ENCODE measurements at regions not wholly inside any gene's neighbourhood (a gene's known extent, or its start where the extent isn't known, plus 50 kb on each side); places are given as distances from the start of the nearest gene placed in this dataset.
"Not testable (repeated sequence)": the region's sequence is repeated elsewhere in the genome, so short reads cannot be mapped to it uniquely, and the experiment has no call there.

DNA sequence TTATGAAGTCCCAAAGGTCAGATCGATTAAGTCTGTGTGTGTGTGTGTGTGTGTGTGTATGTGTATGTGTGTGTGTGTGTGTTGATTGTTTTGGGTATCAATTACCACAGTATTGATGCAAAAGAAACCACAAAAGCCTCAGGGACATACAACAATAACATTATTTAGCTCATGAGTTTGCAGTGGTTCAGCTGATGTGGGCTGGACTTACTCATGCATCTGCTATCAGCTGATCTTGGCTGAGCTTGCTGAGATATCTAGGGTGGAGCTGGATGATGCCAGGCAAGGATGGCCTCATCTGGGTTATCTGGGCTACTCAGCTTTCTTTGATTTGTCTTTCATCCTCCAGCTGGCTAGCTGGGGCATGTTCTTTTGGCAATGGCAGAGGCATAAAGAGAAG, 82.4 kb upstream of the PRR23C start:
- peaks cover 4% of the 10 kb centered on the region for H3K27me3 Mint-ChIP-seq (ENCODE audit: low read depth)
- no peak for DNase-seq (ENCODE audit: low read depth, low spot score)
- H3K27ac Mint-ChIP-seq (ENCODE audit: unreplicated experiment), result no peak overlapping the region
- H3K36me3 Mint-ChIP-seq (ENCODE audit: low read depth), result no peaks in the 10 kb centered on the region
- H3K4me1 Mint-ChIP-seq, result no peaks in the 10 kb centered on the region
- TF ChIP-seq, protein P1, sequence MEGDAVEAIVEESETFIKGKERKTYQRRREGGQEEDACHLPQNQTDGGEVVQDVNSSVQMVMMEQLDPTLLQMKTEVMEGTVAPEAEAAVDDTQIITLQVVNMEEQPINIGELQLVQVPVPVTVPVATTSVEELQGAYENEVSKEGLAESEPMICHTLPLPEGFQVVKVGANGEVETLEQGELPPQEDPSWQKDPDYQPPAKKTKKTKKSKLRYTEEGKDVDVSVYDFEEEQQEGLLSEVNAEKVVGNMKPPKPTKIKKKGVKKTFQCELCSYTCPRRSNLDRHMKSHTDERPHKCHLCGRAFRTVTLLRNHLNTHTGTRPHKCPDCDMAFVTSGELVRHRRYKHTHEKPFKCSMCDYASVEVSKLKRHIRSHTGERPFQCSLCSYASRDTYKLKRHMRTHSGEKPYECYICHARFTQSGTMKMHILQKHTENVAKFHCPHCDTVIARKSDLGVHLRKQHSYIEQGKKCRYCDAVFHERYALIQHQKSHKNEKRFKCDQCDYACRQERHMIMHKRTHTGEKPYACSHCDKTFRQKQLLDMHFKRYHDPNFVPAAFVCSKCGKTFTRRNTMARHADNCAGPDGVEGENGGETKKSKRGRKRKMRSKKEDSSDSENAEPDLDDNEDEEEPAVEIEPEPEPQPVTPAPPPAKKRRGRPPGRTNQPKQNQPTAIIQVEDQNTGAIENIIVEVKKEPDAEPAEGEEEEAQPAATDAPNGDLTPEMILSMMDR (conservative IDR thresholded peaks at IDR 0.05), result no peak
- H3K4me3 Mint-ChIP-seq, result no peak overlapping the region
- H3K9me3 Mint-ChIP-seq, result no peaks in the 10 kb centered on the region

DNA sequence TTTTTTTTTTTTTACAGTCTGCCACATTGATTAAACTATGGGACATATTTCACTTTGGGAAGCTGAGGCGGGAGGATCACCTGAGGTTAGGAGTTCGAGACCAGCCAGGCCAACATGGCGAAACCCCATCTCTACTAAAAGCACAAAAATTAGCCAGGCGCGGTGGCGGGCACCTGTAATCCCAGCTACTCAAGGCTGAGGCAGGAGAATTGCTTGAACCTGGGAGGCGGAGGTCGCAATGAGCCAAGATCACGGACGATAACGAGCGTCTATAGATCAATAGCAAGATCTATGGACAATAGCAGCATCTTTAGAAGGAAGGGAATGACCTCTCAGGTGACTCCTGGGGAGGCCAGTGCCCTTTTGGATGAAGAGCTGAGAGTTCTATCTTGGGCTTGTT, 82.9 kb upstream of the PRR23C start:
- not testable (repeated sequence) for H3K9me3 Mint-ChIP-seq; H3K36me3 Mint-ChIP-seq (ENCODE audit: low read depth); H3K4me3 Mint-ChIP-seq; H3K27me3 Mint-ChIP-seq (ENCODE audit: low read depth); H3K4me1 Mint-ChIP-seq; DNase-seq (ENCODE audit: low read depth, low spot score); H3K27ac Mint-ChIP-seq (ENCODE audit: unreplicated experiment)

DNA sequence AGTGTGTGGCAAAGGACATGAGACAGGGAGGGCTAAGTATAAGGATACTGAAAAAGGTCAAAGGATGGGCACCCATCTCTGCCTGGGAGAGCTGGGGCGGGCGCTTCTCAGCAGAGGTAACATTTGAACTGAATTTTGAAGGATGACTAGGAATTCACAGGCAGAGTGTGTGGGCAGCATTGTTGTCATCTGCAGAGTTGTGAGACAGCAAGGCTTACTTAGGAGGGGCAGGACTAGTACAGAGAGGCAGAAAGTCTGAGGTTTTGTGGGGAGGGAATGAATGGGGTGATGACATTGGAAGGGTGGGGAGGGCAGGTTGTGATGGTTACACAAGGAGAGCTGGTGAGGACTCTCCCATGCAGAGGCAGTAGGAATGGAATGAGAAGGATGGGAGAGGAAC, 84.1 kb upstream of the PRR23C start:
- no peak for DNase-seq (ENCODE audit: low read depth, low spot score)
- peaks cover 4% of the 10 kb centered on the region for H3K27me3 Mint-ChIP-seq (ENCODE audit: low read depth)
- TF ChIP-seq, protein P1 (conservative IDR thresholded peaks at IDR 0.05), result no peak
- H3K4me3 Mint-ChIP-seq, result no peak overlapping the region
- no peaks in the 10 kb centered on the region for H3K4me1 Mint-ChIP-seq
- H3K36me3 Mint-ChIP-seq (ENCODE audit: low read depth), result no peaks in the 10 kb centered on the region
- H3K27ac Mint-ChIP-seq (ENCODE audit: unreplicated experiment), result no peak overlapping the region
- H3K9me3 Mint-ChIP-seq, result no peaks in the 10 kb centered on the region

DNA sequence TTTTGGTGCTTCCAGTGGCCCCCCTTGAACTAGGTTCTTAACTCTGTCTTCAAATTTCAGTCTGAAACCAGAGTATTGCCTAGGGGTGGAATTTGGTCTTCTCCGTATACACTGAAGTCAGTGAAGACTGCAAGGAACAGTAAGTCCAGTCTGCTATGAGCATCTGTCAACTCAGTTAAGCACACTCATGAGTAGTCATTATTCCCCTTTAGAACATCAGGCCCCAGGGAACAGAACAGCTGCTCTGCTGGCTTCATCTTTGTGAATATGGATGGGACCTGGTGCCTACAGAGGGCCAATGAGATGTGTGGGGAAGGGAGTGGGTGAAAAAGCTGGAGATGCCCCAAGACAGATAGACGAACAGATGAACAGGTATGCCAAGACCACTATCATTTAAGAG, 85.2 kb upstream of the PRR23C start:
- TF ChIP-seq, protein P1 (conservative IDR thresholded peaks at IDR 0.05), result no peak
- Mint-ChIP-seq H3K4me1 (no peaks in the 10 kb centered on the region), H3K36me3 (ENCODE audit: low read depth) (no peaks in the 10 kb centered on the region), H3K9me3 (no peaks in the 10 kb centered on the region), H3K27me3 (ENCODE audit: low read depth) (peaks cover 4% of the 10 kb centered on the region), H3K4me3 (no peak overlapping the region), H3K27ac (ENCODE audit: unreplicated experiment) (no peak overlapping the region)
- DNase-seq (ENCODE audit: low read depth, low spot score), result no peak

DNA sequence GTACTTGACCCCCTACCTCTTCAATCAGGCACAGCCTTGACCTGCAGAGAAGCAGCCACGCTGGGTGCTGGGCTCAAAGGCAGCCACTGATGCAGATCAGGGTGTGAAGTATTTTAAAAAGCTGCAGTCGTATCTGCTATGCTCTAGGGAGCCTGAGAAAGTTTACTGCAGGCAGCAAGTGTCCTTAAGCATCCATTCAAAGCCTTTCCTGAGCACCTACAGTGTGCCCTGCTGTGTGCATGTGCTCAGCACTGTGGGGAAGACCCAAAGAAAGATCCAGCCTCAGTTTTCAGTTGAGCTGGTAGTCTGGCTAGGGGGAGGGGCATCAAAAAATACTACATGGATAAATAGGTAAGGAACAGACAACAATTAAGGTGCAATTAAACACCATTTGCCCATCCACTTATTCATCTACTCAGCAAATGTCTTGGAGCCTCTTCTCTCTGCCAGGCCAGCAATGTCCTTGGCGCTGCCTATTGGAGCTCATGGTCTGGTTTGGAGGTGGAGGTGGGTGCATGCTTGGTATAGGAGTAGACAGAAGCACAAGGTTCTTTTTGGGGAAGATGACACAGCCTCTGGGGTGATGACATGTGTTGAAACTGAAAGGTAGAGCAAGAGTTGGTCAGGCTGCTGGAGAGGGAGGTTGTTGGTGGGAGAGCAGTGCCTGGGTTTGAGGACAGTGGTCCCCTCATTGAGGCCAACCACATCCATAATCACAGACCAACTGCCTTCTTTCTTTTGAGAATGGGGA, 85.9 kb upstream of the PRR23C start:
- Mint-ChIP-seq H3K4me1 (no peaks in the 10 kb centered on the region), H3K9me3 (no peaks in the 10 kb centered on the region), H3K4me3 (no peak overlapping the region), H3K27ac (ENCODE audit: unreplicated experiment) (no peak overlapping the region), H3K27me3 (ENCODE audit: low read depth) (peaks cover 4% of the 10 kb centered on the region), H3K36me3 (ENCODE audit: low read depth) (no peaks in the 10 kb centered on the region)
- TF ChIP-seq, protein P1 (conservative IDR thresholded peaks at IDR 0.05), result no peak
- no peak for DNase-seq (ENCODE audit: low read depth, low spot score)

DNA sequence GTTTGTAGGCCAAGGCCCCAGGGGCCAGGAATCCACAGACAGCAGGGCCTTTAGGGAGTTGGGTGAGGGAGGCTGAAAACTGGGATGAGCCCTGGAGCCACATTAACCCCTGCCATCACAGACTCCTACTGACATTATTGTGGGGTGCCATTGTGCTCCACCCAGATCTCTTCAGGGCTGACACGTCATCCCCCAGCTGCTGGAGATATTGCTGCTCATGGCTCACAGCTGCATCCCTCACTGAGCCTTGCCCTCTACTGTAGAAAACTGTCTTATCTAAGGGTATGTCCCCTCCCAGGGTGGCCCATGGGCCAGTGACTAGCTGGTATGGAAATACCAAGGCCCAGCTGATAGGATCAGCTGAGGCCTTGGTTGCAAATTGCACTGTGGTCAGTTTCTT, 87.3 kb upstream of the PRR23C start:
- no peak overlapping the region for H3K4me3 Mint-ChIP-seq
- H3K36me3 Mint-ChIP-seq (ENCODE audit: low read depth), result no peaks in the 10 kb centered on the region
- no peak overlapping the region for H3K27ac Mint-ChIP-seq (ENCODE audit: unreplicated experiment)
- H3K4me1 Mint-ChIP-seq, result no peaks in the 10 kb centered on the region
- peaks cover 4% of the 10 kb centered on the region for H3K27me3 Mint-ChIP-seq (ENCODE audit: low read depth)
- no peaks in the 10 kb centered on the region for H3K9me3 Mint-ChIP-seq
- TF ChIP-seq, protein P1 (conservative IDR thresholded peaks at IDR 0.05), result no peak
- no peak for DNase-seq (ENCODE audit: low read depth, low spot score)

Data from neural crest cell (in vitro differentiated cells).